Endothelial cell of umbilical vein (primary cell): ENCODE measurements at regions not wholly inside any gene's neighbourhood (a gene's known extent, or its start where the extent isn't known, plus 50 kb on each side); places are given as distances from the start of the nearest gene placed in this dataset.

Experiments
- BruUV-seq: library from RNA; stranded (reverse); fragments of 400-500 nt; replicated peaks from 2 replicates; lab custom pipeline; 2021; lab: Mats Ljungman, UMichigan
- CTCF ChIA-PET: fragments of 300-600, 350-600 bp; sonication (Branson Sonifier 250); formaldehyde crosslinking; loops from one replicate; lab custom pipeline; 2021; ENCODE audit warnings: antibody characterized with exemption, inconsistent platforms; lab: Charles Lee
- POLR2A ChIA-PET: fragments of 300-600, 350-600 bp; sonication (Branson Sonifier 250); formaldehyde crosslinking; loops from one replicate; lab custom pipeline; 2021; ENCODE audit warnings: antibody characterized with exemption, inconsistent platforms; lab: Charles Lee
- DNase-seq: peaks from one replicate; pipeline ENCODE4 v3.0.0-alpha.2; 2011; ENCODE audit warnings: low read depth, low spot score
- FAIRE-seq: peaks from 2 replicates; lab custom pipeline; 2011; peaks lifted over from hg19 to GRCh38; lab: Jason Lieb, UNC
- H2AFZ ChIP-seq: 2 replicates; pipeline ENCODE4 v1.6.0; 2012; ENCODE audit warnings: low read depth, low read length, control low read depth, inconsistent platforms
- H3K27ac ChIP-seq: 2 replicates; pipeline ENCODE4 v1.5.1; 2011; ENCODE audit warnings: low read depth, mild to moderate bottlenecking, control low read depth, low read length, moderate library complexity; ENCODE audit not compliant: insufficient read depth
- H3K27me3 ChIP-seq, 2 experiments: 2 replicates each; pipeline versions ENCODE4 v1.6.0 to v1.6.1; 2011; ENCODE audit warnings: low read length in 2 of 2, mixed read lengths in 1 of 2; ENCODE audit not compliant: control insufficient read depth in 2 of 2, insufficient read depth in 2 of 2
- H3K36me3 ChIP-seq, 2 experiments: 2 replicates in 1 of 2; 3 replicates in 1 of 2; pipeline ENCODE4 v1.5.1; 2011; ENCODE audit warnings: low read length in 2 of 2, mild to moderate bottlenecking in 1 of 2, moderate library complexity in 1 of 2; ENCODE audit not compliant: control insufficient read depth in 2 of 2, insufficient read depth in 2 of 2; ENCODE audit errors: extremely low read depth in 1 of 2
- H3K4me1 ChIP-seq: 3 replicates; pipeline ENCODE4 v1.5.1; 2011; ENCODE audit warnings: mild to moderate bottlenecking, low read length; ENCODE audit not compliant: control insufficient read depth, insufficient read depth; ENCODE audit errors: extremely low read depth
- H3K4me2 ChIP-seq: 2 replicates; pipeline ENCODE4 v1.6.1; 2011; ENCODE audit warnings: low read length, control low read depth, mixed read lengths; ENCODE audit not compliant: insufficient read depth
- H3K4me3 ChIP-seq, 3 experiments: fragments of 200-600 bp in 1 of 3; sonication (generic), shearing (Covaris generic) in 1 of 3; replicated peaks in 1 of 3; 2 replicates each; pipeline ENCODE4 v1.5.1; 2011 to 2016; ENCODE audit warnings: control low read depth in 3 of 3, low read length in 3 of 3, mild to moderate bottlenecking in 2 of 3, inconsistent platforms in 1 of 3, low read depth in 1 of 3, moderate library complexity in 1 of 3; ENCODE audit not compliant: insufficient read depth in 1 of 3
- H3K79me2 ChIP-seq: 2 replicates; pipeline ENCODE4 v1.6.0; 2012; ENCODE audit warnings: low read length, inconsistent platforms; ENCODE audit not compliant: control insufficient read depth, insufficient read depth
- H3K9ac ChIP-seq: replicated peaks from 2 replicates; pipeline ENCODE3; 2011; ENCODE audit warnings: low read length, control low read depth; ENCODE audit not compliant: insufficient read depth; ENCODE audit errors: extremely low read depth
- H3K9me1 ChIP-seq: replicated peaks from 3 replicates; pipeline ENCODE4 v1.6.0; 2011; ENCODE audit warnings: mild to moderate bottlenecking, low read length; ENCODE audit not compliant: control insufficient read depth, insufficient read depth; ENCODE audit errors: extremely low read depth
- H3K9me3 ChIP-seq: replicated peaks from 2 replicates; pipeline ENCODE4 v1.5.1; 2012; ENCODE audit warnings: low read length, inconsistent platforms; ENCODE audit not compliant: control insufficient read depth, insufficient read depth
- H4K20me1 ChIP-seq: replicated peaks from 2 replicates; pipeline ENCODE3; 2011; ENCODE audit warnings: mild to moderate bottlenecking, low read length; ENCODE audit not compliant: control insufficient read depth, insufficient read depth; ENCODE audit errors: extremely low read depth
- CTCF ChIP-seq, 2 donors: IDR thresholded peaks; 1 replicate in 1 of 2; 2 replicates in 1 of 2; pipeline ENCODE4 v1.5.1; 2011; ENCODE audit warnings: low read length in 2 of 2, mild to moderate bottlenecking in 2 of 2, moderate library complexity in 2 of 2, control low read depth in 1 of 2, inconsistent platforms in 1 of 2, low read depth in 1 of 2; ENCODE audit not compliant: insufficient read depth in 1 of 2; ENCODE audit errors: extremely low read depth in 1 of 2
- EZH2 ChIP-seq: IDR thresholded peaks from 2 replicates; pipeline ENCODE4 v1.6.1; 2012; ENCODE audit warnings: borderline replicate concordance, low read depth, mild to moderate bottlenecking, moderate library complexity, low read length, inconsistent platforms; ENCODE audit not compliant: severe bottlenecking
- FOS ChIP-seq: IDR thresholded peaks from 2 replicates; pipeline ENCODE4 v1.6.1; 2011; ENCODE audit warnings: mild to moderate bottlenecking, low read length, moderate library complexity, borderline replicate concordance; ENCODE audit not compliant: insufficient read depth
- GATA2 ChIP-seq: IDR thresholded peaks from 2 replicates; pipeline ENCODE4 v1.7.0; 2011; ENCODE audit warnings: low read depth, mild to moderate bottlenecking, moderate library complexity, mixed read lengths, low read length; ENCODE audit not compliant: insufficient read length, insufficient read depth
- JUN ChIP-seq: IDR thresholded peaks from 2 replicates; pipeline ENCODE4 v1.6.1; 2011; ENCODE audit warnings: borderline replicate concordance, low read depth; ENCODE audit not compliant: insufficient read length, insufficient read depth
- MAX ChIP-seq: IDR thresholded peaks from 2 replicates; pipeline ENCODE4 v1.6.1; 2011; ENCODE audit not compliant: insufficient read depth, insufficient read length
- MYC ChIP-seq: IDR thresholded peaks from one replicate; pipeline ENCODE4 v1.6.1; 2011; ENCODE audit warnings: mild to moderate bottlenecking, low read depth, low read length
- POLR2A ChIP-seq: IDR thresholded peaks from 2 replicates; pipeline ENCODE4 v1.6.1; 2012; ENCODE audit warnings: low read depth, mild to moderate bottlenecking, control low read depth, low read length
- POLR2AphosphoS5 ChIP-seq: IDR thresholded peaks from 2 replicates; pipeline ENCODE4 v1.6.1; 2012; ENCODE audit warnings: low read depth, mild to moderate bottlenecking, control low read depth, low read length, moderate library complexity; ENCODE audit not compliant: insufficient read depth
- dilution Hi-C: fragments of 300-500 bp; cut with MboI; formaldehyde crosslinking; loops from one replicate; pipeline ENCODE4 v1.15.0; 2019; ENCODE audit warnings: low sequenced_read_pairs; ENCODE audit not compliant: extremely low pct_ligation_motif_present
- intact Hi-C: fragments of 100-400 bp; cut with micrococcal nuclease; formaldehyde crosslinking; loops from one replicate; pipeline ENCODE4 v1.10.0; 2022

DNA sequence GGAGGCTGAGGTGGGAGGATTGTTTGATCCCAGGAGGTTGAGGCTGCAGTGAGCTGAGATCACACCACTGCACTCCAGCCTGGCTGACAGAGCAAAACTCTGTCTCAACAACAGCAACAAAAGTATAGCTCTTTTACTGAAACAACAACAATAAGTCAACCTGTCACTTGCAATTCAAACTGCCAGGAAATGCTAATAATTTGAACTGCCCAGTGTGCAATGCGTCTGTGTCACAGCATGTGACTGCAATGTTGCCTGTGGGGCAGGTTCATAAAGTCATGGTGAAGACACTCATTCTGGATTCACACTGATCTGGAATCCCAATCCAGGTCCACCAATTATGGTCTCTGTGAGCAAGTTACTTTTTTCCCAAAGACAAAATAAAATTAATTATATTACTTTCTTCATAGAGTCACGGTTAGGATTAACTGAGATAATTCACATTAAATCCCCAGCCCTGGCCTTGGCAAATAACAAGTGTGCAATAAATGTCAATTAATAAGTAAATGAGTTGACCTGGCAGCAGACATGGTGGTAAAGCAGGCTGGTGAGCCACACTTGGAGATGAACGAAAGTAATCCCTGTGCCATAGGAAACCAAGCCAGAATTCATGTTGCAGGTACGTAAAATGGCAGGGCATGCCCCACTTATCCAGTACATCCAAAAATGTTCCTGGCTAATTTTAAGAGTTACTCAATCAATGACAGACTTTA lies 89.1 kb upstream of the CPSF6 start:
- no peak for FAIRE-seq
- Histone ChIP-seq H3K4me2 (no peak overlapping the region), H3K27me3 (peaks cover 3 to 7% of the 10 kb centered on the region in 2 experiments), H3K4me1 (no peaks in the 10 kb centered on the region), H3K9ac (no peak overlapping the region), H4K20me1 (no peaks in the 10 kb centered on the region), H3K4me3 (no peak overlapping the region), H3K27ac (no peak overlapping the region), H3K36me3 (no peaks in the 10 kb centered on the region), H3K9me3 (no peaks in the 10 kb centered on the region), H3K9me1 (no peaks in the 10 kb centered on the region), H3K79me2 (no peaks in the 10 kb centered on the region), H2AFZ (no peak overlapping the region)
- no TSS peak for BruUV-seq
- TF ChIP-seq EZH2 (no peak), GATA2 (no peak), CTCF (IDR thresholded peaks at IDR 0.05; ENCODE audit: extremely low read depth in 1 of 2, insufficient read depth in 1 of 2, low read depth in 1 of 2, low read length in 2 of 2) (no peak), POLR2A (no peak), POLR2AphosphoS5 (no peak), FOS (no peak), JUN (no peak), MYC (no peak), MAX (no peak)
- ChIA-PET CTCF (interaction anchor here (1.0 to 1.7 kb wide), 2 partner anchors 287 to 289 kb away, joined by 3 to 4 read pairs; no protein-coding TSS in a partner anchor), POLR2A (no interaction called here)
- intact Hi-C loops (no loop called here), dilution Hi-C loops (no loop called here)
- DNase-seq = no peak
